Endodermal cell (in vitro differentiated cells): ENCODE measurements at regions not wholly inside any gene's neighbourhood (a gene's known extent, or its start where the extent isn't known, plus 50 kb on each side); places are given as distances from the start of the nearest gene placed in this dataset.

Experiments used
- DNase-seq: peaks from one replicate; pipeline ENCODE4 v3.0.0-alpha.2; 2017
- H3K27ac ChIP-seq: 2 replicates; pipeline ENCODE4 v1.5.1; 2013; ENCODE audit warnings: mild to moderate bottlenecking, low read depth, low read length, moderate library complexity
- H3K27me3 ChIP-seq: 2 replicates; pipeline ENCODE4 v1.6.1; 2013; ENCODE audit warnings: mild to moderate bottlenecking, low read length, moderate library complexity; ENCODE audit not compliant: insufficient read depth, control insufficient read depth, poor library complexity, severe bottlenecking
- H3K36me3 ChIP-seq: 2 replicates; pipeline ENCODE4 v1.7.0; 2013; ENCODE audit warnings: mild to moderate bottlenecking, low read length, moderate library complexity; ENCODE audit not compliant: control insufficient read depth, insufficient read depth
- H3K4me1 ChIP-seq: one replicate; pipeline ENCODE4 v1.7.0; 2013; ENCODE audit warnings: low read length; ENCODE audit not compliant: control insufficient read depth, insufficient read depth
- H3K4me3 ChIP-seq: 2 replicates; pipeline ENCODE4 v1.5.1; 2013; ENCODE audit warnings: mild to moderate bottlenecking, low read length, moderate library complexity
- H3K9ac ChIP-seq: 2 replicates; pipeline ENCODE4 v1.6.1; 2013; ENCODE audit warnings: mild to moderate bottlenecking, low read length, moderate library complexity; ENCODE audit not compliant: poor library complexity, severe bottlenecking; ENCODE audit errors: extremely low read depth
- H3K9me3 ChIP-seq: 2 replicates; pipeline ENCODE4 v1.6.1; 2013; ENCODE audit warnings: mild to moderate bottlenecking, low read length, moderate library complexity; ENCODE audit not compliant: control insufficient read depth
- H3K27ac Mint-ChIP-seq: 2 replicates; pipeline ENCODE4 v1.8.0; 2020; ENCODE audit warnings: mixed read lengths
- H3K27me3 Mint-ChIP-seq: 2 replicates; pipeline ENCODE4 v1.8.0; 2021; ENCODE audit warnings: mild to moderate bottlenecking, mixed read lengths; ENCODE audit not compliant: insufficient read depth
- H3K36me3 Mint-ChIP-seq: 2 replicates; pipeline ENCODE4 v1.8.0; 2020; ENCODE audit warnings: low read depth, mixed read lengths
- H3K4me1 Mint-ChIP-seq: 2 replicates; pipeline ENCODE4 v1.8.0; 2020; ENCODE audit warnings: mixed read lengths
- H3K4me3 Mint-ChIP-seq: 2 replicates; pipeline ENCODE4 v1.8.0; 2020; ENCODE audit warnings: mild to moderate bottlenecking, moderate library complexity, mixed read lengths
- H3K9me3 Mint-ChIP-seq: 2 replicates; pipeline ENCODE4 v1.8.0; 2020; ENCODE audit warnings: mild to moderate bottlenecking, mixed read lengths
- CTCF ChIP-seq: fragments of 200-600 bp; sonication (generic); conservative IDR thresholded peaks from 2 replicates; pipeline ENCODE4 v1.5.0; 2021; ENCODE audit warnings: antibody characterized with exemption, mild to moderate bottlenecking
- WGBS, 2 experiments: methylation state at CpG; one replicate each; pipeline versions ENCODE4 v1.1.5 to v1.1.7; 2013; ENCODE audit warnings: missing lambda C conversion rate in 2 of 2, mixed read lengths in 1 of 2; ENCODE audit not compliant: insufficient coverage in 1 of 2, insufficient read length in 1 of 2; 5-methylcytosine and 5-hydroxymethylcytosine counted together

GRCh38 chr13:79098596-79098995 lies 307.5 kb downstream of the RBM26 start:
- Histone ChIP-seq H3K4me1 (no peaks in the 10 kb centered on the region), H3K9me3 (peaks cover 8% of the 10 kb centered on the region), H3K27me3 (no peaks in the 10 kb centered on the region), H3K9ac (no peak overlapping the region), H3K27ac (no peak overlapping the region), H3K4me3 (peak overlapping the region; percentile 5), H3K36me3 (no peaks in the 10 kb centered on the region)
- TF ChIP-seq CTCF = no peak
- no peak for DNase-seq
- WGBS, 2 experiments = 40 to 86% methylated on average over 1 to 3 of the region's 4 CpGs
- Mint-ChIP-seq H3K4me3 (no peak overlapping the region), H3K27me3 (no peaks in the 10 kb centered on the region), H3K9me3 (peaks cover 2% of the 10 kb centered on the region), H3K36me3 (no peaks in the 10 kb centered on the region), H3K27ac (peak overlapping the region; percentile 38), H3K4me1 (peaks cover 14% of the 10 kb centered on the region)

DNA sequence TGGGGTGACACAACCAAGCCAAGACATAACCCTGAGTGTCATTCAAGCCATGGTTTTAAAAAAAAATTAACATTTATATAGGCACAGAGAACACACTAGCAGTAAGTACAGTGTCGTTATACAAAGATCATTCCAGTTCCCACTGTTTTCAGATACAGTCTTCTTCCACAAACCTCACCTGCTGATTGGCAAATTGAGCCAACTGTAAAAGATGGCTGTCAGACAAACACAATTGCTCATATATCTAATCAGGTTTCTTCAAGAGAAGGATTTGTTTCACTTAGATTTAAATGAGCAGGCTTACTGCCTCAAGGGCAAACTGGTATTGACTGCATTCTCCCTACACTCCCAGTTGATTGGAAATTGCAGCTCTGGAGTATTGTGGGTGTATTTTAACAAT lies 308.9 kb downstream of the RBM26 start:
- H3K9ac ChIP-seq = no peak overlapping the region
- 67 to 94% methylated on average over 1 of the region's 1 CpG for WGBS, 2 experiments

GRCh38 chr13:79096099-79096498 lies 310.0 kb downstream of the RBM26 start:
- Histone ChIP-seq H3K4me3 (no peak overlapping the region), H3K4me1 (no peaks in the 10 kb centered on the region), H3K36me3 (no peaks in the 10 kb centered on the region), H3K9ac (no peak overlapping the region), H3K27ac (no peak overlapping the region), H3K9me3 (peaks cover 8% of the 10 kb centered on the region), H3K27me3 (no peaks in the 10 kb centered on the region)
- DNase-seq = no peak
- H3K4me3 Mint-ChIP-seq = no peak overlapping the region
- peaks cover 14% of the 10 kb centered on the region for H3K4me1 Mint-ChIP-seq
- H3K36me3 Mint-ChIP-seq = no peaks in the 10 kb centered on the region
- no peak overlapping the region for H3K27ac Mint-ChIP-seq
- H3K27me3 Mint-ChIP-seq = no peaks in the 10 kb centered on the region
- peaks cover 2% of the 10 kb centered on the region for H3K9me3 Mint-ChIP-seq
- 83% methylated on average over 1 of the region's 1 CpG for WGBS, 2 experiments
- no peak for TF ChIP-seq CTCF

More for the DNA sequence above, 308.9 kb downstream of the RBM26 start:
- H3K4me3 ChIP-seq = no peak overlapping the region
- no peak for DNase-seq
- Mint-ChIP-seq H3K4me1 (peaks cover 14% of the 10 kb centered on the region), H3K9me3 (peaks cover 2% of the 10 kb centered on the region), H3K27ac (no peak overlapping the region), H3K27me3 (no peaks in the 10 kb centered on the region), H3K4me3 (no peak overlapping the region), H3K36me3 (no peaks in the 10 kb centered on the region)
- no peak for TF ChIP-seq CTCF
- H3K9me3 ChIP-seq = peaks cover 8% of the 10 kb centered on the region
- no peaks in the 10 kb centered on the region for H3K4me1 ChIP-seq
- no peaks in the 10 kb centered on the region for H3K27me3 ChIP-seq
- no peaks in the 10 kb centered on the region for H3K36me3 ChIP-seq
- no peak overlapping the region for H3K27ac ChIP-seq
